GM23338 (cell line): ENCODE measurements at regions not wholly inside any gene's neighbourhood (a gene's known extent, or its start where the extent isn't known, plus 50 kb on each side); places are given as distances from the start of the nearest gene placed in this dataset.

Experiments used
- ATAC-seq: fragments of 200-7000 bp; cut with Tn5 transposase; 3 replicates; pipeline ENCODE4 v1.9.1; 2020
- DNase-seq: peaks from one replicate; pipeline ENCODE4 v3.0.0-alpha.2; 2015; ENCODE audit warnings: low spot score
- H2AFZ ChIP-seq: fragments of 200-600 bp; sonication (generic); 2 replicates; pipeline ENCODE4 v1.8.0; 2016; ENCODE audit warnings: antibody characterized with exemption, mild to moderate bottlenecking, moderate library complexity
- H3F3A ChIP-seq: fragments of 200-600 bp; sonication (generic); replicated peaks from 2 replicates; pipeline ENCODE4 v1.8.0; 2017; ENCODE audit warnings: antibody characterized with exemption, mixed run types, low read depth
- H3K27ac ChIP-seq: fragments of 200-600 bp; sonication (generic); 2 replicates; pipeline ENCODE4 v1.6.1; 2016; ENCODE audit warnings: low read depth
- H3K27me3 ChIP-seq: fragments of 200-600 bp; sonication (generic); 2 replicates; pipeline ENCODE4 v1.8.0; 2016; ENCODE audit warnings: mild to moderate bottlenecking, mixed run types, moderate library complexity; ENCODE audit not compliant: insufficient read depth
- H3K36me3 ChIP-seq: fragments of 200-600 bp; sonication (generic); 2 replicates; pipeline ENCODE4 v1.8.0; 2016; ENCODE audit warnings: mild to moderate bottlenecking; ENCODE audit not compliant: insufficient read depth
- H3K4me1 ChIP-seq: fragments of 200-600 bp; sonication (generic); 2 replicates; pipeline ENCODE4 v1.8.0; 2016; ENCODE audit warnings: mild to moderate bottlenecking, moderate library complexity; ENCODE audit not compliant: insufficient read depth
- H3K4me2 ChIP-seq: fragments of 200-600 bp; sonication (generic); 2 replicates; pipeline ENCODE4 v1.7.1; 2017; ENCODE audit warnings: mixed run types
- H3K4me3 ChIP-seq: fragments of 200-600 bp; sonication (generic); 2 replicates; pipeline ENCODE4 v1.6.1; 2016; ENCODE audit warnings: mixed run types
- H3K79me2 ChIP-seq: fragments of 200-600 bp; sonication (generic); replicated peaks from 2 replicates; pipeline ENCODE4 v1.8.0; 2017; ENCODE audit warnings: mild to moderate bottlenecking; ENCODE audit not compliant: insufficient read depth
- H3K9me2 ChIP-seq: fragments of 200-600 bp; sonication (generic); 2 replicates; pipeline ENCODE4 v1.8.0; 2017; ENCODE audit not compliant: insufficient read depth
- H4K20me1 ChIP-seq: fragments of 200-600 bp; sonication (generic); replicated peaks from 2 replicates; pipeline ENCODE4 v1.8.0; 2017; ENCODE audit warnings: mild to moderate bottlenecking; ENCODE audit not compliant: insufficient read depth
- H3K27ac Mint-ChIP-seq: 2 replicates; pipeline ENCODE4 v1.8.0; 2020; ENCODE audit warnings: inconsistent platforms, mild to moderate bottlenecking, moderate library complexity, mixed read lengths
- H3K27me3 Mint-ChIP-seq: 3 replicates; pipeline ENCODE4 v1.8.0; 2022; ENCODE audit warnings: low read depth, mild to moderate bottlenecking, moderate library complexity, mixed read lengths, inconsistent platforms; ENCODE audit not compliant: insufficient read depth, poor library complexity
- H3K36me3 Mint-ChIP-seq: 3 replicates; pipeline ENCODE4 v1.8.0; 2021; ENCODE audit warnings: low read depth, mild to moderate bottlenecking, inconsistent platforms, moderate library complexity, mixed read lengths
- H3K4me1 Mint-ChIP-seq: 3 replicates; pipeline ENCODE4 v1.8.0; 2020; ENCODE audit warnings: mild to moderate bottlenecking, inconsistent platforms, mixed read lengths
- H3K4me3 Mint-ChIP-seq: 3 replicates; pipeline ENCODE4 v1.8.0; 2021; ENCODE audit warnings: moderate library complexity, mild to moderate bottlenecking, inconsistent platforms, mixed read lengths
- H3K9me3 Mint-ChIP-seq: 3 replicates; pipeline ENCODE4 v1.8.0; 2020; ENCODE audit warnings: moderate library complexity, mild to moderate bottlenecking, inconsistent platforms, mixed read lengths
- CREB1 ChIP-seq: fragments of 250-450 bp; sonication (Bioruptor Pico); IDR thresholded peaks from 2 replicates; pipeline ENCODE4 v1.5.0; 2020; ENCODE audit warnings: low read depth, mild to moderate bottlenecking, moderate library complexity
- EZH2 ChIP-seq: fragments of 200-600 bp; sonication (generic); IDR thresholded peaks from one replicate; pipeline ENCODE4 v1.8.0; 2017; ENCODE audit warnings: antibody characterized with exemption, mild to moderate bottlenecking, low read depth; ENCODE audit not compliant: unreplicated experiment
- EZH2phosphoT487 ChIP-seq: fragments of 200-600 bp; sonication (generic); IDR thresholded peaks from one replicate; pipeline ENCODE4 v1.8.1; 2018; ENCODE audit warnings: antibody characterized with exemption; ENCODE audit not compliant: unreplicated experiment
- JUNB ChIP-seq: IDR thresholded peaks from one replicate; pipeline ENCODE4 v1.6.1; 2016; ENCODE audit warnings: antibody characterized with exemption; ENCODE audit not compliant: unreplicated experiment
- NANOG ChIP-seq: IDR thresholded peaks from 2 replicates; pipeline ENCODE4 v1.6.1; 2016; ENCODE audit warnings: antibody characterized with exemption, borderline replicate concordance
- POLR2AphosphoS5 ChIP-seq: IDR thresholded peaks from 2 replicates; pipeline ENCODE4 v1.6.1; 2016; ENCODE audit warnings: antibody characterized with exemption, low read depth
- STAT1 ChIP-seq: IDR thresholded peaks from one replicate; pipeline ENCODE4 v1.6.1; 2016; ENCODE audit warnings: antibody characterized with exemption; ENCODE audit not compliant: unreplicated experiment
- ZNF114 ChIP-seq: fragments of 250-450 bp; sonication (Bioruptor Pico); IDR thresholded peaks from 2 replicates; pipeline ENCODE4 v1.5.0; 2020; ENCODE audit warnings: mild to moderate bottlenecking, moderate library complexity
- ZNF331 ChIP-seq: fragments of 250-450 bp; sonication (Bioruptor Pico); IDR thresholded peaks from 2 replicates; pipeline ENCODE4 v1.5.0; 2020; ENCODE audit warnings: low read depth, mild to moderate bottlenecking, moderate library complexity
- TF ChIP-seq, protein P1 (sequence below): IDR thresholded peaks from one replicate; pipeline ENCODE4 v1.6.1; 2018; ENCODE audit warnings: antibody characterized with exemption; ENCODE audit not compliant: unreplicated experiment
- TF ChIP-seq, protein P2 (sequence below): fragments of 250-450 bp; sonication (Bioruptor Pico); IDR thresholded peaks from 2 replicates; pipeline ENCODE4 v1.5.0; 2020; ENCODE audit warnings: mild to moderate bottlenecking, moderate library complexity
- TF ChIP-seq, protein P3 (sequence below): IDR thresholded peaks from 2 replicates; pipeline ENCODE4 v1.6.1; 2016; ENCODE audit warnings: antibody characterized with exemption
- TF ChIP-seq, protein P4 (sequence below), 2 experiments: fragments of 200-600 bp in 1 of 2; sonication (generic) in 1 of 2; conservative IDR thresholded peaks; 2 replicates each; pipeline versions ENCODE4 v1.5.1 to v1.6.1; 2016 to 2017; ENCODE audit warnings: antibody characterized with exemption in 2 of 2, low read depth in 2 of 2, mild to moderate bottlenecking in 2 of 2, moderate library complexity in 1 of 2

DNA sequence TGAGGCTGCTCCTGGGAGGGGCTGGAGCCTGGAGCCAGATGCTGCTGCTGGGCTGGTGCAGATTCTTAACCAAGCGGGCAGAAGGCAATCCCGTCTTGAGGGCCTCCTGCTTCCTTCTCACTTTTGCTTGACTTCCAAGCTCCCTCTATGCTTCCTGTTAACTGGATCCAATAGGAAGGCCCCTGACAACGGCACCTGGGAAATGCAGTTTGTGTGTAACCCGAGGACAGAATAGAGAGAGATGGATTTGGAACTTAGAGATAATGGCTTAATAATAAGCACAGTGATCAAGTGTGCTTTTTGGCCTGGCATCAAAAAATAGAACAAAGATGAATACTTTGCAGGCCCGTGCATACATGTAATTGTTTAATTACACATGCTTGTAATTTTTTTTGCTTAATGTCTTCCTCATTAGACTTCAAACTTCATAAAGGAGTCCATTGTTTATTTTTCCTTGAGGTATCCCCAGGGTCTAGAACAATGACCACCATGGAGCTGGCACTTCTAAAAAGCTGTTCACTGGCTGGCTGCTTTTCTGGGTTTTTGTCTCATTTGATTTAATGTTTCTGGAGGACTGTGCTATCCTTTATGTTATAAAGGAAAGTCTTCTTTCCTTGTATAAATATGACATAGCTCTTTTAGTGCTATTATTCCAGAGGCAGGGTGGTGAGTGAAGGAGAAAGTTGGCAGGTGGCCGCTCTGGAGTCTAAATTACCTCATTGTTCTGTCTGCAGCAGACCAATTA lies 63.3 kb upstream of the MITF start:
- no peaks in the 10 kb centered on the region; the same call in 2 of the 3 replicates for H3K4me1 Mint-ChIP-seq
- no peaks in the 10 kb centered on the region for H3K36me3 Mint-ChIP-seq
- Histone ChIP-seq H4K20me1 (no peaks in the 10 kb centered on the region), H3K27me3 (peaks cover 19% of the 10 kb centered on the region), H3K4me3 (no peak overlapping the region), H3K9me2 (no peaks in the 10 kb centered on the region), H3K79me2 (no peaks in the 10 kb centered on the region), H3K27ac (no peak overlapping the region), H3K4me1 (no peaks in the 10 kb centered on the region), H3F3A (no peaks in the 10 kb centered on the region), H3K36me3 (no peaks in the 10 kb centered on the region), H3K4me2 (no peak overlapping the region), H2AFZ (no peak overlapping the region)
- no peaks in the 10 kb centered on the region for H3K9me3 Mint-ChIP-seq
- TF ChIP-seq EZH2 (no peak), STAT1 (no peak), ZNF114 (CRISPR knock-in tag) (no peak), NANOG (no peak), EZH2phosphoT487 (no peak), CREB1 (CRISPR knock-in tag) (no peak), ZNF331 (no peak), JUNB (no peak), POLR2AphosphoS5 (no peak)
- TF ChIP-seq, protein P1, sequence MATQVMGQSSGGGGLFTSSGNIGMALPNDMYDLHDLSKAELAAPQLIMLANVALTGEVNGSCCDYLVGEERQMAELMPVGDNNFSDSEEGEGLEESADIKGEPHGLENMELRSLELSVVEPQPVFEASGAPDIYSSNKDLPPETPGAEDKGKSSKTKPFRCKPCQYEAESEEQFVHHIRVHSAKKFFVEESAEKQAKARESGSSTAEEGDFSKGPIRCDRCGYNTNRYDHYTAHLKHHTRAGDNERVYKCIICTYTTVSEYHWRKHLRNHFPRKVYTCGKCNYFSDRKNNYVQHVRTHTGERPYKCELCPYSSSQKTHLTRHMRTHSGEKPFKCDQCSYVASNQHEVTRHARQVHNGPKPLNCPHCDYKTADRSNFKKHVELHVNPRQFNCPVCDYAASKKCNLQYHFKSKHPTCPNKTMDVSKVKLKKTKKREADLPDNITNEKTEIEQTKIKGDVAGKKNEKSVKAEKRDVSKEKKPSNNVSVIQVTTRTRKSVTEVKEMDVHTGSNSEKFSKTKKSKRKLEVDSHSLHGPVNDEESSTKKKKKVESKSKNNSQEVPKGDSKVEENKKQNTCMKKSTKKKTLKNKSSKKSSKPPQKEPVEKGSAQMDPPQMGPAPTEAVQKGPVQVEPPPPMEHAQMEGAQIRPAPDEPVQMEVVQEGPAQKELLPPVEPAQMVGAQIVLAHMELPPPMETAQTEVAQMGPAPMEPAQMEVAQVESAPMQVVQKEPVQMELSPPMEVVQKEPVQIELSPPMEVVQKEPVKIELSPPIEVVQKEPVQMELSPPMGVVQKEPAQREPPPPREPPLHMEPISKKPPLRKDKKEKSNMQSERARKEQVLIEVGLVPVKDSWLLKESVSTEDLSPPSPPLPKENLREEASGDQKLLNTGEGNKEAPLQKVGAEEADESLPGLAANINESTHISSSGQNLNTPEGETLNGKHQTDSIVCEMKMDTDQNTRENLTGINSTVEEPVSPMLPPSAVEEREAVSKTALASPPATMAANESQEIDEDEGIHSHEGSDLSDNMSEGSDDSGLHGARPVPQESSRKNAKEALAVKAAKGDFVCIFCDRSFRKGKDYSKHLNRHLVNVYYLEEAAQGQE, result no peak
- TF ChIP-seq, protein P2, sequence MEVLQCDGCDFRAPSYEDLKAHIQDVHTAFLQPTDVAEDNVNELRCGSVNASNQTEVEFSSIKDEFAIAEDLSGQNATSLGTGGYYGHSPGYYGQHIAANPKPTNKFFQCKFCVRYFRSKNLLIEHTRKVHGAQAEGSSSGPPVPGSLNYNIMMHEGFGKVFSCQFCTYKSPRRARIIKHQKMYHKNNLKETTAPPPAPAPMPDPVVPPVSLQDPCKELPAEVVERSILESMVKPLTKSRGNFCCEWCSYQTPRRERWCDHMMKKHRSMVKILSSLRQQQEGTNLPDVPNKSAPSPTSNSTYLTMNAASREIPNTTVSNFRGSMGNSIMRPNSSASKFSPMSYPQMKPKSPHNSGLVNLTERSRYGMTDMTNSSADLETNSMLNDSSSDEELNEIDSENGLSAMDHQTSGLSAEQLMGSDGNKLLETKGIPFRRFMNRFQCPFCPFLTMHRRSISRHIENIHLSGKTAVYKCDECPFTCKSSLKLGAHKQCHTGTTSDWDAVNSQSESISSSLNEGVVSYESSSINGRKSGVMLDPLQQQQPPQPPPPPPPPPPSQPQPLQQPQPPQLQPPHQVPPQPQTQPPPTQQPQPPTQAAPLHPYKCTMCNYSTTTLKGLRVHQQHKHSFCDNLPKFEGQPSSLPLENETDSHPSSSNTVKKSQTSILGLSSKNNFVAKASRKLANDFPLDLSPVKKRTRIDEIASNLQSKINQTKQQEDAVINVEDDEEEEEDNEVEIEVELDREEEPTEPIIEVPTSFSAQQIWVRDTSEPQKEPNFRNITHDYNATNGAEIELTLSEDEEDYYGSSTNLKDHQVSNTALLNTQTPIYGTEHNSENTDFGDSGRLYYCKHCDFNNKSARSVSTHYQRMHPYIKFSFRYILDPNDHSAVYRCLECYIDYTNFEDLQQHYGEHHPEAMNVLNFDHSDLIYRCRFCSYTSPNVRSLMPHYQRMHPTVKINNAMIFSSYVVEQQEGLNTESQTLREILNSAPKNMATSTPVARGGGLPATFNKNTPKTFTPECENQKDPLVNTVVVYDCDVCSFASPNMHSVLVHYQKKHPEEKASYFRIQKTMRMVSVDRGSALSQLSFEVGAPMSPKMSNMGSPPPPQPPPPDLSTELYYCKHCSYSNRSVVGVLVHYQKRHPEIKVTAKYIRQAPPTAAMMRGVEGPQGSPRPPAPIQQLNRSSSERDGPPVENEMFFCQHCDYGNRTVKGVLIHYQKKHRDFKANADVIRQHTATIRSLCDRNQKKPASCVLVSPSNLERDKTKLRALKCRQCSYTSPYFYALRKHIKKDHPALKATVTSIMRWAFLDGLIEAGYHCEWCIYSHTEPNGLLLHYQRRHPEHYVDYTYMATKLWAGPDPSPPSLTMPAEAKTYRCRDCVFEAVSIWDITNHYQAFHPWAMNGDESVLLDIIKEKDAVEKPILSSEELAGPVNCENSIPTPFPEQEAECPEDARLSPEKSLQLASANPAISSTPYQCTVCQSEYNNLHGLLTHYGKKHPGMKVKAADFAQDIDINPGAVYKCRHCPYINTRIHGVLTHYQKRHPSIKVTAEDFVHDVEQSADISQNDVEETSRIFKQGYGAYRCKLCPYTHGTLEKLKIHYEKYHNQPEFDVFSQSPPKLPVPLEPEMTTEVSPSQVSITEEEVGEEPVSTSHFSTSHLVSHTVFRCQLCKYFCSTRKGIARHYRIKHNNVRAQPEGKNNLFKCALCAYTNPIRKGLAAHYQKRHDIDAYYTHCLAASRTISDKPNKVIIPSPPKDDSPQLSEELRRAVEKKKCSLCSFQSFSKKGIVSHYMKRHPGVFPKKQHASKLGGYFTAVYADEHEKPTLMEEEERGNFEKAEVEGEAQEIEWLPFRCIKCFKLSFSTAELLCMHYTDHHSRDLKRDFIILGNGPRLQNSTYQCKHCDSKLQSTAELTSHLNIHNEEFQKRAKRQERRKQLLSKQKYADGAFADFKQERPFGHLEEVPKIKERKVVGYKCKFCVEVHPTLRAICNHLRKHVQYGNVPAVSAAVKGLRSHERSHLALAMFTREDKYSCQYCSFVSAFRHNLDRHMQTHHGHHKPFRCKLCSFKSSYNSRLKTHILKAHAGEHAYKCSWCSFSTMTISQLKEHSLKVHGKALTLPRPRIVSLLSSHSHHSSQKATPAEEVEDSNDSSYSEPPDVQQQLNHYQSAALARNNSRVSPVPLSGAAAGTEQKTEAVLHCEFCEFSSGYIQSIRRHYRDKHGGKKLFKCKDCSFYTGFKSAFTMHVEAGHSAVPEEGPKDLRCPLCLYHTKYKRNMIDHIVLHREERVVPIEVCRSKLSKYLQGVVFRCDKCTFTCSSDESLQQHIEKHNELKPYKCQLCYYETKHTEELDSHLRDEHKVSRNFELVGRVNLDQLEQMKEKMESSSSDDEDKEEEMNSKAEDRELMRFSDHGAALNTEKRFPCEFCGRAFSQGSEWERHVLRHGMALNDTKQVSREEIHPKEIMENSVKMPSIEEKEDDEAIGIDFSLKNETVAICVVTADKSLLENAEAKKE, result no peak
- TF ChIP-seq, protein P3, sequence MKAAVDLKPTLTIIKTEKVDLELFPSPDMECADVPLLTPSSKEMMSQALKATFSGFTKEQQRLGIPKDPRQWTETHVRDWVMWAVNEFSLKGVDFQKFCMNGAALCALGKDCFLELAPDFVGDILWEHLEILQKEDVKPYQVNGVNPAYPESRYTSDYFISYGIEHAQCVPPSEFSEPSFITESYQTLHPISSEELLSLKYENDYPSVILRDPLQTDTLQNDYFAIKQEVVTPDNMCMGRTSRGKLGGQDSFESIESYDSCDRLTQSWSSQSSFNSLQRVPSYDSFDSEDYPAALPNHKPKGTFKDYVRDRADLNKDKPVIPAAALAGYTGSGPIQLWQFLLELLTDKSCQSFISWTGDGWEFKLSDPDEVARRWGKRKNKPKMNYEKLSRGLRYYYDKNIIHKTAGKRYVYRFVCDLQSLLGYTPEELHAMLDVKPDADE, result no peak
- TF ChIP-seq, protein P4, sequence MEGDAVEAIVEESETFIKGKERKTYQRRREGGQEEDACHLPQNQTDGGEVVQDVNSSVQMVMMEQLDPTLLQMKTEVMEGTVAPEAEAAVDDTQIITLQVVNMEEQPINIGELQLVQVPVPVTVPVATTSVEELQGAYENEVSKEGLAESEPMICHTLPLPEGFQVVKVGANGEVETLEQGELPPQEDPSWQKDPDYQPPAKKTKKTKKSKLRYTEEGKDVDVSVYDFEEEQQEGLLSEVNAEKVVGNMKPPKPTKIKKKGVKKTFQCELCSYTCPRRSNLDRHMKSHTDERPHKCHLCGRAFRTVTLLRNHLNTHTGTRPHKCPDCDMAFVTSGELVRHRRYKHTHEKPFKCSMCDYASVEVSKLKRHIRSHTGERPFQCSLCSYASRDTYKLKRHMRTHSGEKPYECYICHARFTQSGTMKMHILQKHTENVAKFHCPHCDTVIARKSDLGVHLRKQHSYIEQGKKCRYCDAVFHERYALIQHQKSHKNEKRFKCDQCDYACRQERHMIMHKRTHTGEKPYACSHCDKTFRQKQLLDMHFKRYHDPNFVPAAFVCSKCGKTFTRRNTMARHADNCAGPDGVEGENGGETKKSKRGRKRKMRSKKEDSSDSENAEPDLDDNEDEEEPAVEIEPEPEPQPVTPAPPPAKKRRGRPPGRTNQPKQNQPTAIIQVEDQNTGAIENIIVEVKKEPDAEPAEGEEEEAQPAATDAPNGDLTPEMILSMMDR (conservative IDR thresholded peaks at IDR 0.05; ENCODE audit: low read depth in 2 of 2), result no peak
- no peak overlapping the region for H3K4me3 Mint-ChIP-seq
- no peak overlapping the region for H3K27ac Mint-ChIP-seq
- ATAC-seq (no peak; the same call in 2 of the 3 replicates), DNase-seq (no peak)
- H3K27me3 Mint-ChIP-seq, result peaks cover 10% of the 10 kb centered on the region
